Esophagus (tissue), 2 donors: ENCODE measurements at regions not wholly inside any gene's neighbourhood (a gene's known extent, or its start where the extent isn't known, plus 50 kb on each side); places are given as distances from the start of the nearest gene placed in this dataset.

ENCODE experiments used
- H3K27ac ChIP-seq, 2 donors: one replicate each; pipeline ENCODE4 v1.5.1; 2013; ENCODE audit warnings: low read depth in 2 of 2, mild to moderate bottlenecking in 2 of 2, inconsistent platforms in 1 of 2, low read length in 1 of 2, moderate library complexity in 1 of 2
- H3K27me3 ChIP-seq, 2 donors: one replicate each; pipeline ENCODE4 v1.6.1; 2013; ENCODE audit warnings: low read length in 2 of 2, control low read depth in 1 of 2, mild to moderate bottlenecking in 1 of 2; ENCODE audit not compliant: insufficient read depth in 2 of 2, control insufficient read depth in 1 of 2
- H3K36me3 ChIP-seq, 2 donors: one replicate each; pipeline ENCODE4 v1.6.1; 2013; ENCODE audit warnings: low read length in 1 of 2; ENCODE audit not compliant: control insufficient read depth in 2 of 2, insufficient read depth in 2 of 2
- H3K4me1 ChIP-seq, 2 donors: one replicate each; pipeline ENCODE4 v1.6.1; 2013; ENCODE audit warnings: low read length in 1 of 2; ENCODE audit not compliant: control insufficient read depth in 2 of 2, insufficient read depth in 2 of 2
- H3K4me3 ChIP-seq, 2 donors: one replicate each; pipeline ENCODE4 v1.5.1; 2013; ENCODE audit warnings: low read length in 2 of 2, mild to moderate bottlenecking in 2 of 2, low read depth in 1 of 2, moderate library complexity in 1 of 2
- H3K9me3 ChIP-seq, 2 donors: one replicate each; pipeline ENCODE4 v1.6.1; 2013; ENCODE audit warnings: mild to moderate bottlenecking in 2 of 2, low read depth in 1 of 2, low read length in 1 of 2, moderate library complexity in 1 of 2; ENCODE audit not compliant: control insufficient read depth in 2 of 2, insufficient read depth in 1 of 2
- WGBS, 2 donors: extraction: QIAGEN DNeasy Blood & Tissue Kit; methylation state at CpG; one replicate each; pipeline ENCODE4 v1.1.7; 2013; 5-methylcytosine and 5-hydroxymethylcytosine counted together
- donor health status: healthy with polysubstance abuse.
- donor health status: Bipolar disorder and iron deficiency.

DNA sequence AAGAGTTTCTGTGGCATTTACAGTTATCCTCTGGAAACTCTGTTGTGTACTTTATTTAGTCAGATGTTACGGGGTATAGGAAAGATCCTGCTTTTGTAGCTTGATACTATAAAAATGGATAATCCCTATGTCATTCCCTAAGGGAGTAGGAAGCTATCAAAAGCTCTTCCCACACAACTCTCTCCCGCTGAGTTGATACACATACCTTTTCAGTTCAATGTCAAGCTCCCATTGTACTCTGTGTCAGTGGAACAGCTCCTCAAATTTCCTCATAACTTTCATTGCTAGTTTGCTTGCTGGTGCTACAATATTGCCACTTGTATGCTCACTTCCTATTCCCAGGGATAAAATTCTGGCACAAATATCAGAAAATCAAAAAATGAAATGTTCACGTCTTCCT is 893.3 kb upstream of the GBE1 start:
- WGBS, 2 donors = 70 to 75% methylated on average over 3 of the region's 3 CpGs

DNA sequence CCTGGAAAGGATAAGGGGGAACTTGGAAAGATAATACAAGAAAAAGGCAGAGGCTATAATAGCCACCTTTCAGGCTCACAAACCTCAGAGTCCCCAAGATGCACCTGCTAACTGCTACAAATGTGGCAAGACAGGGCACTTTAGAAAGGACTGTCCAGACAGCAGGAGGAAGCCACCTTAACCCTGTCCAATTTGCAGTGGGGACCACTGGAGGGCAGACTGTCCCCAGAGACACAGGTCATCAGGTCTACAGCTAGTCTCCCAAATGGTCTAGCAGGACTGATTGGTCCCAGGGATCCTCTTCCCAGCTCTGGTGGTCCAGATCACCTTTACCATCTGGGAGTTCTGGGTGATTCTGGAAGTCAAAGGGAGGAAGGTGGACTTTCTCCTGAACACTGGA is 882.5 kb upstream of the GBE1 start:
- Histone ChIP-seq H3K36me3 (no peaks in the 10 kb centered on the region), H3K4me3 (no peak overlapping the region), H3K9me3 (peaks cover 2 to 3% of the 10 kb centered on the region in 2 donors), H3K27ac (no peak overlapping the region), H3K4me1 (no peaks in the 10 kb centered on the region), H3K27me3 (no peaks in the 10 kb centered on the region)

More for the DNA sequence above, 893.3 kb upstream of the GBE1 start:
- H3K9me3 ChIP-seq = peaks cover 0 to 4% of the 10 kb centered on the region in 2 donors
- no peaks in the 10 kb centered on the region for H3K27me3 ChIP-seq
- H3K36me3 ChIP-seq = no peaks in the 10 kb centered on the region
- no peak overlapping the region for H3K4me3 ChIP-seq
- H3K27ac ChIP-seq = no peak overlapping the region
- H3K4me1 ChIP-seq = no peaks in the 10 kb centered on the region

DNA sequence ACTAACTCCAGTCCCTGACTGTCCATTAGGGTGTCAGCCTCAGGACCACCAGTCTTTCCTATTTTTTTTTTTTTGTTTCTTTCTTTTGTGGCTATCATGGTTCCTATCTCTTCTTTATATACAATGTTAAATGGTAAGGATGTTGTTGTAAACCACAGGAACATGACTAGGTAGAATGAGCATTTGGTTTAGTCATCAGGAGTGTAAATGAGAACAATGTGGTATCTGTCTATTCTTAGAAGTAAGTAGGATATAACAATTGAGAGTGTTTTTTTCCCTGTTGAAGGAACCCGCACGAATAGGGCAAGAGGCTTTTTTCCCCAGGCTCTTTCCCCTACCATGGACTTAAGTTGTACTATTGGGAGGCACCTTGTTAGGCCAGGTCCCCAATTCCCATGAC is 880.3 kb upstream of the GBE1 start:
- H3K36me3 ChIP-seq = no peaks in the 10 kb centered on the region
- H3K9me3 ChIP-seq = peaks cover 1 to 2% of the 10 kb centered on the region in 2 donors
- no peak overlapping the region for H3K4me3 ChIP-seq
- no peaks in the 10 kb centered on the region for H3K4me1 ChIP-seq
- H3K27me3 ChIP-seq = no peaks in the 10 kb centered on the region
- H3K27ac ChIP-seq = no peak overlapping the region
- 89 to 93% methylated on average over 2 of the region's 2 CpGs for WGBS, 2 donors

DNA sequence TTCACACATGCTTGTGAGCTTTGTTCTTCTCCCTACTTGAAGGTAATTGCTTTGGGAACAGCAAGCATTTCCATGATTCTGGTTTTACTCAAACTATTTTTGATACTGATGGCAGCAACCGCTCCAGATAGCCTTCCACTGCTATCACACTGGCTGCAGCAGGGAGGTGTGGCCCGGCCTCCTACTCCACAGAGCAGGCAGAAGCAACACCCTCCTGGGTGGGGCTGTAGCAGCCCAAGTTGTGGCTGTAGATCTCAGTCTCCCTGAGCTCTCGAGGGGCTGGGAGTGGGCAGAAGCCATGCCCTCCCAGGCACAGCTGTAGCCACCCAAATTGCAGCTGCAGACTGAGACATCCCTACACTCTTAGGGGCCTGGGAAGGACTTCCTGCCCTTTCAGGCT is 878.8 kb upstream of the GBE1 start:
- no peak overlapping the region for H3K4me3 ChIP-seq
- H3K27me3 ChIP-seq = no peaks in the 10 kb centered on the region
- H3K27ac ChIP-seq = no peak overlapping the region
- no peaks in the 10 kb centered on the region for H3K9me3 ChIP-seq
- no peaks in the 10 kb centered on the region for H3K36me3 ChIP-seq
- 63 to 79% methylated on average over 3 of the region's 3 CpGs for WGBS, 2 donors
- no peaks in the 10 kb centered on the region for H3K4me1 ChIP-seq

DNA sequence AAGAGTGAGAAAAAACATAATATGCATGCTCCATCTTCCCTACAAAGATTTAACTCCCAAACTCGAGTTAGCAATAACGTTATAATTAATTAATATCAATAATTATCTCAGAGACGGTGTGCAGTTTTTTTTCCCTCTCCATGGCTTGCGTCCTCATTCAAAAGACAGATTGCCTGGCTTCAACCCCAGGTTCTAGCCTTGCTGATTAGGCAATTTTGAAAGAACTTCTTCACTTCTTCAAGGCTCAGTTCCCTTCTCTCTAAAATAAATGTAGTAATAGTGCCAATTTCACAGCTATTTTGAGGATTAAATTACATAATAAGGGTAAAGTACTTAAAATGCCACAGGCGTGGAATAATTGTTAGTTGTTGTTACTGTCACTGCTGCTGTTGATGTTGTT is 876.1 kb upstream of the GBE1 start:
- Histone ChIP-seq H3K36me3 (no peaks in the 10 kb centered on the region), H3K27ac (no peak overlapping the region), H3K4me3 (no peak overlapping the region), H3K9me3 (no peaks in the 10 kb centered on the region), H3K4me1 (no peaks in the 10 kb centered on the region), H3K27me3 (no peaks in the 10 kb centered on the region)
- WGBS, 2 donors = 80 to 82% methylated on average over 5 of the region's 5 CpGs

DNA sequence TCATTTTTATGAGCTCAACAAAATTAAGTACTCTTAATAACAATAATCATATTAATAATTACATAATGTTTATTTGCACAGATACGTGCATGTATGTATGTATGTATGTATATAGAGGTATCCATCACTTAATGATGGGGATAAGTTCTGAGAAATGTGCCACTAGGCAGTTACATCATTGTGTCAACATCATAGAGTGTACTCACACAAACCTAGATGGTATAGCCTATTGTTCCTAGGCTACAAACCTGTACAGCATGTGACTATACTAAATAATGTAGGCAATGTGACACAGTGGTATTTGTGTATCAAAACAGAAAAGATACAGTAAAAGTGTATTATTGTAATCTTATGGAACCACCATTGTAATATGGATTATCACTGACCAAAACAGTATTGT is 874.7 kb upstream of the GBE1 start:
- Histone ChIP-seq H3K4me3 (no peak overlapping the region), H3K27ac (no peak overlapping the region), H3K36me3 (no peaks in the 10 kb centered on the region), H3K9me3 (no peaks in the 10 kb centered on the region), H3K4me1 (no peaks in the 10 kb centered on the region), H3K27me3 (no peaks in the 10 kb centered on the region)
- WGBS, 2 donors = 73 to 76% methylated on average over 1 of the region's 1 CpG

DNA sequence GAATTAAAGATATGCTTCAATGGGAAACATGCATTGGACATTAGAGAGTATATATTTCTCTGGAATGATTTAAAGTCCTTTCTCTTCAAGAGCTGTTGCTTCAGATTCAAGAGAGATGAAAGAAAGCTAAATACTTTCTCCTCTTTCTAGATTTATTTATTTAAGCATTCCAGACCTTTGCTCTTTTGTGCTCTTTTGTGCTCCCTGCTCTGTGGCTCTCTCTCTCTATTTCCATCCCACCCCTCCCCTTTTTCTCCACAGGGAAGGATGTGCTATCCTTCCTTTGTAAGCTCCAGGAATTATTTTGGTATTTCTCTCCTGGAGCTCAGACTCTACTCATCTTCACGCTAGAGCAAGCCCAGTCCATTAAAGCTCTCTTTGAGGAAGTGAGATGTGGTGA is 871.9 kb upstream of the GBE1 start:
- H3K4me3 ChIP-seq = no peak overlapping the region
- no peak overlapping the region for H3K27ac ChIP-seq
- no peaks in the 10 kb centered on the region for H3K27me3 ChIP-seq
- WGBS, 2 donors = 36 to 40% methylated on average over 1 of the region's 1 CpG
- no peaks in the 10 kb centered on the region for H3K36me3 ChIP-seq
- H3K4me1 ChIP-seq = no peaks in the 10 kb centered on the region
- H3K9me3 ChIP-seq = no peaks in the 10 kb centered on the region

DNA sequence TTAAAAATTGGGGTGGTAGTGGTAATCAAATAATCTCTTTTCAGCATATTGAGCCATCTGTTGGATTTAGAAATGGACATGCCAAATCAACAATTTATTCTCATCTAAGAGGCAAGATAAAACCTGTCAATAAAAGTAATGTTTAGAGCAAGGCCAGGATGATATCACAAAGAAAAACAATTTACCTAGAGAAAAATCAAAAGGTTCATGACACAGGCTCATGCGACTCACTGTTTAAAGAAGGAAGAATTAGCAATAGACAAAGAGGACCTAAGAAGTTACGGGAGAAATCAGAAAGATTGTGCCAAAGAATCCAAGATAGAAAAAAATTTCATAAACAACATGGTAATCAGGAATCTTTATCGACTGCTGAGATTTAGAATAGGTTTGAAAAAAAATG is 868.5 kb upstream of the GBE1 start:
- H3K27me3 ChIP-seq = no peaks in the 10 kb centered on the region
- no peaks in the 10 kb centered on the region for H3K36me3 ChIP-seq
- no peaks in the 10 kb centered on the region for H3K9me3 ChIP-seq
- 78 to 79% methylated on average over 3 of the region's 3 CpGs for WGBS, 2 donors
- no peaks in the 10 kb centered on the region for H3K4me1 ChIP-seq
- no peak overlapping the region for H3K27ac ChIP-seq
- H3K4me3 ChIP-seq = no peak overlapping the region

DNA sequence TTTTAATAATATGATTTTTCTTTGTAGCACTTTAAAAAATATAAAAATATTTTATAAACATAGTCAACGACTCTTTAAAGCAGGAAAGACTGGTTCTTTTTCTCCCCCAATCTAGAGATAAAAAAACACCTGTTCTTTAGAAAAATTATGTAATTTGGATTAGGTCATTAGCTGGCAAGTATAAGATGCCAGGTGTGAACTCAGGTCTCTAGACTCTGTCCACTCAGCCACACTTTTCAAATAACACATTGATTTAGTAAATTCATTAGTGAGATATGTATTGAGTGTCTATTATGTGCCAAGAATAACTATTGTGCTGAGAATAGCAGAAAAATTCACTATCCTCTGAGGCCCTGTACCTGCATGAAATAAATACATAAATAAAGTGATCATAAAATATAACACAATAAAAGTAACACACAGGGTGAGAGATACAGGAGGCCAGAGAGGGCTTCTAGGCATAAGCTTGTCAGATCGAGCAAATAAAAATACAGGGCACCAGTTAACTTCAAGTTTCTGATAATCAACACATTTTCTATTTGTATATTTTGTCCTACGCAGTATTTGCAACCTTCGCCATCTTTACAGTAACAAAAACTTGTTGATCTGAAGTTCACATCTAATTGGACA is 867.1 kb upstream of the GBE1 start:
- Histone ChIP-seq H3K4me1 (no peaks in the 10 kb centered on the region), H3K36me3 (no peaks in the 10 kb centered on the region), H3K9me3 (no peaks in the 10 kb centered on the region), H3K27ac (no peak overlapping the region), H3K4me3 (no peak overlapping the region), H3K27me3 (no peaks in the 10 kb centered on the region)
- 64 to 68% methylated on average over 4 of the region's 4 CpGs for WGBS, 2 donors

DNA sequence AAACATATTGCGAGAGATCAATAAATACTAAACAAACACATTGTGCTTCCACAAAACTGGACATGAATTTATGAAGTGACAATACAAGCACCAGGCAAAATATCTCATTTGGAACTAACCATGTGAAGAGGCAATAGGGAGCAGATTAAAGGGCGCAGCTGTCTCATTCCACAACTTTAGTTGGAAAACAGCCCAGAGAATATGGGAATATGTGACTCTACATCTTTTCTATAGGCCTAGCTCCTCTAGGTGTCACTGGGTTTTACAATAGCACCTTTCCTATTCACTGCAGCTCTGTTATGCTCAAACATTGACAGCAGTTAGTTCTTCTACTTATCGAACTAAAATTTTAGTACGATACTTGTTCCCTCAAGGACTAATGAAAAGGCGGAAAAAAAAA is 866.3 kb upstream of the GBE1 start:
- no peak overlapping the region for H3K27ac ChIP-seq
- H3K4me3 ChIP-seq = no peak overlapping the region
- no peaks in the 10 kb centered on the region for H3K4me1 ChIP-seq
- 83 to 89% methylated on average over 5 of the region's 5 CpGs for WGBS, 2 donors
- H3K27me3 ChIP-seq = no peaks in the 10 kb centered on the region
- H3K36me3 ChIP-seq = no peaks in the 10 kb centered on the region
- H3K9me3 ChIP-seq = no peaks in the 10 kb centered on the region
